ENCODE measurements at regions not wholly inside any gene's neighbourhood (a gene's known extent, or its start where the extent isn't known, plus 50 kb on each side); places are given as distances from the start of the nearest gene placed in this dataset.
"Not testable (repeated sequence)": the region's sequence is repeated elsewhere in the genome, so short reads cannot be mapped to it uniquely, and the experiment has no call there.

DNA sequence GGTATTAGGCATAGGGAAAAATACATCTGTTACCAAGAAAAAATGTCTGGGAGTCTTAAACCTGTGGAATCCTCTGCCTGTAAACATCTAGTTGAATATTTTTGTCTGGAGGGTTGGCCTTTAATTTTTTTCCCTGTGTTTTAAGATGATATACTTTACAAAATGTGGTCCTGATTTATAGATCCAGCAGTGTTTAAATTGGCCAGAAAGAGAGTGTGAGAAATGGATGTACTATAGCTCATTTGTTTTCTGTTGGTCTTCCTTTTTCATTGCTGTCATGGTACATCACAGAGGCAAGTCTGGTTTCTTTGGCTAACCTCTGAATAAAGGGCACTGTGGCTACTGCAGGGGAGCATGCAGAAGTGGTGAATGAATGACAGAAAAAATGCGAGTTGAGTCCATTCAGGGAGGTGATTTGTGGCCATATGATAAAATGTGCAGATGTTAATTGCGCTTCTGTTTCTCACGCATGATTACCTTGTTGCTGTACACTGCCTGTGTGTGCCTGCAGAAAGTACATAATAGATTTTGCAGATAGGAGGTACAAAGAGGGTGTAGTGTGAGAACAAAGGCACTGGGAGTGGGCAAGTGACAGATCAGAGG is 150.0 kb downstream of the NFKBIZ start:
- no peak for DNase-seq

DNA sequence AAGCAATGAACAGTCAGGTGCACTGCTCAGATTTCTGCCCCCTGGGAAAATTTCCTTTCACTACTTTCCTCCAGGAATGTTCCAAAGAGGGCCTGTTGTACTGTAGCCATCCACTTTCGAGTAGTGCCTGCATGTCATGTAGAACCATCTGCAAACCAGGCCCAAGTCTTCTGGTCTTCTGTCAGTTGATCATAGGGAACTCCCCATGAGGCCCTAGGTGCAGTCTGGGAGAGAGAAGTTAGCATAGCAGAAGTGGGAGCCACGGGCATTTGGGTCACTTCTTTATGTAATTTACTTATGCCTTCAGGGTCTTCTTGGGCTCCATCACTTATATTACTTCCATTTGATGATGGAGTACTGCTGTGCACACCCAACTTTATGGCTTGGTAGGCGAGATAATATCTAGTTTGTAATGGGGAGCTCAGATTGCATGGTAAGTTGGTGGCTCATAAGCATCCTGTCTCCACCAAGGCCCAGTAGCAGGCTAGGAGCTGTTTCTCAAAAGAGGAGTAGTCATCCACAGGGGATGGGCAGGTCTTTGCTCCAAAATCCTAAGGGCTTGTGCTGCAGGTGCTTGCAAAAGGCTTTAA is 151.4 kb downstream of the NFKBIZ start:
- DNase-seq, result no peak

DNA sequence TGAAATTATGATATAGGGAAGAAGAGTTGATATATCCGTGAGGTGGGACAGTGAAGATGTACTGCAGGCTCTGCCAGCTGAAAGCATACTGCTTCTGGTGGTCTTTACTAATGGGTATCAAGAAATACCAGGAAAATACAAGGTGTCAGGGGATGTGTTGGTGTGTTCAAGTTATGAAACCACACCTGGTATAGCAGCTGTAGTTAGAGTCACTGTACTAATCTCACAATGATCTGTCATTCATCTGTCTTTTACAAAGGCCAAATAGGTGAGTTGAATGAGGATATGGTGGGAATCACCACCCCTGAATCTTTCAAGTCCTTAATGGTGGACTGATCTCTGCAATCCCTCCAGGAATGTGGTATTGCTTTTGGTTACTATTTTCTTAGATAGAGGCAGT is 152.7 kb downstream of the NFKBIZ start:
- DNase-seq, result no peak

DNA sequence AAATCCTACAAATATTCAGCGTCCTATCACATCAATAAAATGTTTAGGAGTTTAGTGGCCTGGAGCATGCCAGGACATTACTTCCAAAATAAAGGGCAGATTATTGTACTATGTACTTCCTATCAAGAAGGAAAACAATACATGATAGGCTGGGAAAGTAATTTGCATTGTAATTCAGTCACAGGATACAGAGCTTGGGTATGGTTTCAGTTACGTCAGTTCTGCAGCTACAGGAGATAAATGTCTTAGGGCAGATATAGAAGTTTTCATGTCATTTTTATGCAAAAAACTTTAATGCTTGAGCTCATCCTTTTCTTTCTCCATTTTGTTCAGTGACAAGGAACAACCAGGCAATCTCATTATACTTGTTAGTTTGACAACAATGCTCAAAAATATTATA is 155.2 kb downstream of the NFKBIZ start:
- DNase-seq, result no peak

DNA sequence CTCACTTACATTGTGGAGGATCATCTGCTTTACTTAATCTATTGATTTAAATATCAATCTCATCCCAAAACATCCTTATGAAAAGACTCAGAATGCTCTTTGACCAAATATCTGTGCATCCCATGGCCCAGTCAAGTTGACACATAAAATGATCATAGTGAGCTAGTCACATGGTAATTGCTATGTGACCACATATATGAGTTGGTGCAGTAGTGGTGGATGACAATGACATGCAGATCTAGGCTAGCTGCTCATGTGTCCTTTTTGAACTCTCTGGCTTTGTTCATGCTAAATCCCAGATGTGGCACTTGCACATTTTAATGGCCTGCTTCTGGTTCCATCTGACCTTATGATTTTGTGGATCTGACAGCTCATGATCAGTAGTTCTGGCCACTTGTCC is 156.2 kb downstream of the NFKBIZ start:
- DNase-seq, result no peak

DNA sequence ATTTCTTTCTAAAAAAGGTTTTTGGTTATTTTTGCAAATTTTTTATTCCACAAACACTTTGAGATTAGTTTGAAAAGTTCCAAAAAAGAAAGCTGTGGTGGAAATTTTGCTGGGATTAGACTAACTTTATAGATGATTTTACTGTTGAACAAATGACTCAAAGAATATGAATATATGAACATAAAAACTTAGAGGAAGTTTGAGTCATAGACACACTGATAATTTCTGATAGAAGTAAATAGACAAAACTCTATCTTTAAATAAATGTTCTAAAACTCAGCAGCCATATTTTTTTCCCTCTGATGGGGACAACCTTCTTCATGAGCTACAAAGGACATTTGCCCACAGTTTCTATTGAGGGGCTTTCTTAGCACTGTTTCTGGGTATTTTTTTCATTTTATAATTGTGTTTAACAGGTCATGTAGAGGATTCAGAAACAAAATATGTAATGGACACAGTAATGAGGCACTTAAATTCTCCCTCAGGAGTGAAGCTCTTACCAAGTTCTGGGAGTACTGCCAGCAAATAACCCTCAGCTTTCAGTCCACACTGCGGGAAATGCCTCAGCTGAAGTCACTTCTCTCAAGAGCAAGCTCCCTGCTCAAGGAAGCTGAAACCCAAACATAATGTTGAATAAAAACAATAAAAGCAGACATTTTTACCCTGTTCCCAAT is 157.6 kb downstream of the NFKBIZ start:
- DNase-seq, result no peak

DNA sequence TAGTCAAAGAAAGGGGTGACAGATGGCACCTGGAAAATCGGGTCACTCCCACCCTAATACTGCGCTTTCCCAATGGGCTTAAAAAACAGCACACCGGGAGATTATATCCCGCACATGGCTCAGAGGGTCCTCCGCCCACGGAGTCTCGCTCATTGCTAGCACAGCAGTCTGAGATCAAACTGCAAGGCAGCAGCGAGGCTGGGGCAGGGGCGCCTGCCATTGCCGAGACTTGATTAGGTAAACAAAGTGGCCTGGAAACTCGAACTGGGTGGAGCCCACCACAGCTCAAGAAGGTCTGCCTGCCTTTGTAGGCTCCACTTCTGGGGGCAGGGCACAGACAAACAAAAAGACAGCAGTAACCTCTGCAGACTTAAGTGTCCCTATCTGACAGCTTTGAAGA is 159.1 kb downstream of the NFKBIZ start:
- not testable (repeated sequence) for DNase-seq

DNA sequence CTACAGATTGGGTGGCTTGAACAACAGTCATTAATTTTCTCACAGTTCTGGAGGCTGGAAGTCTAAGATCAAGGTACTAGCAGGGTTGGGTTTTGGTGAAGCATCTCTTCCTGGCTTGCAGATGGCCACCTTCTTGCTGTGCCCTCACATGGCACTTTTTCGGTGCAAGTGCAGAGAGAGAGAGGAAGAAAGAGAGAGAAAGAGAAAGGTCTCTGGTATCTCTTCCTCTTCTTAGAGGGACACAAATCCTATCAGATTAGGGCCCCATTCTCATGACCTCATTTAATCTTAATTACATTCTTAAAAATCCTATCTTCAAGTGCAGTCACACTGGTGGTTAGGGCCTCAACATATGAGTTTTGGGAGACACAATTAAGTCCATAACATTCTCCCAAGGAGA is 167.1 kb downstream of the NFKBIZ start:
- no peak for DNase-seq

DNA sequence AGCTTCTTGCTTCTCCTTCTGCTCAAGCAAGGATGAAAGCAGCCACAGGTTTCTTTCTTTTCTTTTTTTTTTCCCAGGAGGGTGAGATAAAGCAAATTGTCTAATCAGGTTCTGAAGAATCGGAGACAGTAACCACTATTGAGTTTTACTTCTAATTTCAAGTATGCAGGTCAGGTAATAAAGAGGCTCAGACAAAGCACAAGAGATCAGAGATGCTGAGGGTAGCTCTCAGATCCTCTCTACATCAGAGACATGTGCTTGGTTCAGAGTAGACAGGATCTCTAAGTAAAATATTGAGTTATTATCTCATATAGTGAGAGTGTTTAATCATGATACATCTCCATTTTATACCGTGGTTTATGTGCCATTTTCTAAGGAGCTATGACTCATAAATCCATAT is 168.5 kb downstream of the NFKBIZ start:
- DNase-seq, result no peak

DNA sequence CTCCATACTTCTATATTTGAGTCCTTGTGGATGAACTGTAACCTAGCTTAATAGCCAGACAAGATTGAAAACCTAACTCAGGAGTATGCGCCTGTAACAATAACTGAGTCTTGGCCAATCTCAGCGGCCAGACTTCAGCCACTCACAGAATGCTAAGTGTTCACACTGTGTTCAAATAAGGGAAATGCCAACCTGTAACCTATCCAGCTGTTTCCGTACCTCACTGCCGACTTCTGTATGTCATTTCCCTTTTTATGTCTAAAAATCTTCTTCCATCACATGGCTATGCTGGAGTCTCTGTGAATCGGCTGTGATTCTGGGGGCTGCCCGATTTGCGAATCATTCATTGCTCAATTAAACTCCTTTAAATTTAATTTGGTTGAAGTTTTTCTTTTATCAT is 169.2 kb downstream of the NFKBIZ start:
- no peak for DNase-seq

DNA sequence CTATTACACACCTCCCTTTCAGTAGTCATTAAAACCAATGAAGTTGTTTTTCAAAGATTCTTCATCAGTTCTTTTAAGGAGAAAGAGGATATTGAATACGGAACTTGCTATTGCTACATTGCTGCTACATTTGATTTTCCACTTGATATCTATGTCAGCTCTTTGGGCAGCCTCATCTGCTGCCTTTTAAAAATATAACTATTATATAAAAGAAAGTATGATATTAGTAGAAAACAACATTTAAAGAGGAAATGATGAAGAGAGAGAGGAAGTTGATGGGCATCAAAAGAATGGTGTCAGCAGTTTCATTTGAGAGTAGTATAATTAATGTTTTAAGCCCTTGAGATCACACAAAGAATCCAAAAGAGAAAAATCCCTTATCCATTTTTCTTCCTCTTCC is 171.4 kb downstream of the NFKBIZ start:
- no peak for DNase-seq

DNA sequence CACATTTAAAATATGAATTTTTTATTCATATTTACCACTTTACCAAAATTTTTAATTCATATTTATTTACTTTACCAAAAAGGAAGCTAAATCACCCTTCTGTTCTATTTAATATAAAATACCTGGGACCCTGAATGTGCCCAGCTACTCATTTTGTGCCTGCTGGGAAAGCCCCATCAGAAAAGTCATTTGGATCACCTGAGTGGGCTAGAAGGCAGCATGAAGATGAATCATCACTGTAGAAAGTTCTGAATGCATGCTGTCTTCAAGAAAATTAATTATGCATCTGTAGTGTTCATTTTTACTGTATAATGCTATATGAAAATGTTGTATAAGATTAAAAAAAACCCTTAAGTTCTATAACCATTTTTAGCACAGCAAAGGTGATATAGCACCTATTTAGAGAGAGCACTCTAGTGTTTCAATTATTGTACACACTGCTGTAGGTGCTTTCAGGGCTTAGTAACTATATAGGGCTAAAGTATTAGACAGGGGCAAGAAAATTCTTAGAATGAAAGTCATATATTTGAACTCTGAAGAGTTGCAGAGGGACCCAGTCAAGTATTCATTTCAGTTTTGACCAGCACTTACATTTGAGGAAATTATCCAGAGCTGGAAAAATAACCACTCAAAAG is 175.1 kb downstream of the NFKBIZ start:
- DNase-seq, result no peak

DNA sequence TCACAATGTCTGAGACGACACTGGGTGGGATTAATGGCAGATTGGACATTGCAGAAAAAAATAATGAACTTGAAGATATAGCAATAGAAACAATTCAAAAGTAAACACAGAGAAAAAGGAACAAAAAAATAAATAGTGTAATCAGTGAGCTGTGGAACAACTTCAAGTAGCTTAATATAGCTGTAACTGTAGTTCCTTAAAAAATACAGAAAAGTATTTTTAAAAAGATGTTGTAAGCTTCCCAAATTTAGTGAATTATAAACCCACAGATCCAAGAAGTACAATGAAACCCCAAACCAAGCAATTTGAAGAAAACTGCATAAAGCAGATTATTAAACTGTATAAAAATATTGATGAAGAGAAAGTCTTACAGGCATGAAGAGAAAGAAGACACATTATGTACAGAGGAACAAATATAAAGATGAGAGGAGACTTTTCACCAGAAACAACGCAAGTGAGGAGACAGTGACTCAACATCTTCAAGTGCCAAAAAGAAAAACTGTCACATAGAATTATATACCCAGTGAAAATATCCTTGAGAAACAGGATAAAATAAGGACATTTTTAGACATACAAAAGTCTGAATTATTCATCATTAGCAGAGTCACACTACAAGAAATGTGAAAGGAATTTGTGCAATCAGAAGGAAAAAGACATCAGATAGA is 176.4 kb downstream of the NFKBIZ start:
- DNase-seq, result no peak

DNA sequence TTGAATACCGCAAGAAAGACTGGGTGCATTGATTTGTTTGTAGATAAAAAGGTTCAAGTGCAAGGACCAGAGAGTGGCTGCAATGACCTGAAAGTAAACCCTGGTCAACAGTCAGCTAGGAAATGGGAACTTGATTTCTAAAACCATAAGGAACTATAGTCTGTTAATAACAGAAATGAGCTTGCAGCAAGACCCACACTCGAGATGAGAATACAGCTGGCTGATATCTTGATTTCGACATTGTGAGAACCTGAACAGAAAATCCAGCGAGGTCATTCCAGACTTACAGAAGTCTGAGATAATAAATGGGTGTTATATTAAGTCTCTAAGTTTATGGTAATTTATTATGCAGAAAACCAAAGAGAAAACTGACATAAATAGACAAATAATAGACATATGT is 177.3 kb downstream of the NFKBIZ start:
- DNase-seq, result no peak

DNA sequence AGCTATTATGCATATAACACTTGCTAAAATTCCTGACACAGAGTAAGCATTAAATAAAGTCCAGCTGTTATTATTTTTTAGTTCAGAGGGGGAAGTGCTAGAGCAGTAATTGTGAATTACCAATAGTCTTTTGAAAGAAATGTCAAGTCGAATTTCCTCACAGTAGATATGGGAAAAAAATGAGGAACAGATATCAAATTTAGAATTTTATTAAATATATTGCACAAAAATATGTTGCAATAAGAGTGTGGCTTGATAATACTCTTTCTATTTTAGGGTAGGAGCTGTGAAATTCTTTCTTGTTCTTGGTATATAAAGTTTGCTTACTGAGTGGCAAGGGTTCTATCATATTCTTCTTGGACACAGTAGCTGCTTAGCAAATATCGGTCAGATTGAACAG is 181.3 kb downstream of the NFKBIZ start:
- DNase-seq, result no peak

DNA sequence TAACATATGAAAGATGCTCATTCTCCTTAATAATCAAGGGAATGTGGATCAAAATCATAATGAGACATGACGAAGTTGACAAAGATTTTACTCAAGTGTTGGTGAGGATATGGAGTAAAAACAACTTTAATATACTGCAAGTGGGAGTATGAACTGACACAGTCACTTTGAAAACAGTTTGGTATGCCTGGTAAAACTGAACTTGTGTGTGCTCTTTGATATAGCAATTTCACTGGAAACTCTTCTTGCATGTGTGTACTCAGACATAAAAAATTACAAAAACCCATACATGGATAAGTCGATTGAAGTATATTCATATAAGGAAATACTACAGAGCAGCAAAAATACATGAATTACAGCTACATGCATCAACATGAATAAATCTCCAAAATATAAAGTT is 182.5 kb downstream of the NFKBIZ start:
- no peak for DNase-seq

DNA sequence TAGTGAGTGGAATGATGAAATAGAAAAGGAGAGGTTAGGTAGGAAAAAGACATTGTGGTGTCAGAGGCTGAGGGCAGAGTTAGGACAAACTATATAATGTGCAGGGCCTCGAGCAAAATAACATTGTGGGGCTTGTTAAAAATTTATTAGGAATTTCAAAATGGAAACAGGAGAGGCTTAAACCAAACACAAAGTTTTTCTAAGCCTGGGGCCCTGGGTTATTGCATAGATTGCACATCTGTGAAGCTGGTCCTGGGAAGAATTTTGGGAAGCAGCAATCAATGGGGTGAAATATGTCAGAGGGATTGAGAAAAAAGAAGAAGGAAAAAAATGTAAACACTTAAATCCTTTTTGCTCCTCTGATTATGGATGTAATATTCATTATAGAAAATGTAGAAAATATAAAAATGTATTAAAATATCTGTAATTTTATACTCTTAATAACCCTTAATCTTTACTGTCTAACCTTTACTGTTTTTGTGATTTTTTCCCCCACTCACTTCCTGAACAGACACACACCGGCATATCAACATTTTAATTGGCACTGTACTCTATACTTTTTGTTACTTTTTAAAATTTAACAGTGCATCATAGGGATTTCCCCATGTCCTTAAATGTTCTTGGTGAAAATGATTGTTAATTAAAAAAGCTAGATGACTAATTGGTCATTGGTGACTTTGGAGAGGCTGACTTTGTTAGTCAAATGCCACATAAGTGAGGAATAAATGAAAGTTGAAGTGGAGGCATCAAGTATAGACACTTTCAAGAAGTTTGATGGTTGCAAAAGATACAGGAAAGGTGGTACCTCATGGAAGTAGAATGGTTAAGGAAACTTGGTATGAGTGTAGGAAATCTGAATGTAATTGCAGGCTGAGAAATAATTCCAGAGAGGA is 183.4 kb downstream of the NFKBIZ start:
- DNase-seq, result no peak

DNA sequence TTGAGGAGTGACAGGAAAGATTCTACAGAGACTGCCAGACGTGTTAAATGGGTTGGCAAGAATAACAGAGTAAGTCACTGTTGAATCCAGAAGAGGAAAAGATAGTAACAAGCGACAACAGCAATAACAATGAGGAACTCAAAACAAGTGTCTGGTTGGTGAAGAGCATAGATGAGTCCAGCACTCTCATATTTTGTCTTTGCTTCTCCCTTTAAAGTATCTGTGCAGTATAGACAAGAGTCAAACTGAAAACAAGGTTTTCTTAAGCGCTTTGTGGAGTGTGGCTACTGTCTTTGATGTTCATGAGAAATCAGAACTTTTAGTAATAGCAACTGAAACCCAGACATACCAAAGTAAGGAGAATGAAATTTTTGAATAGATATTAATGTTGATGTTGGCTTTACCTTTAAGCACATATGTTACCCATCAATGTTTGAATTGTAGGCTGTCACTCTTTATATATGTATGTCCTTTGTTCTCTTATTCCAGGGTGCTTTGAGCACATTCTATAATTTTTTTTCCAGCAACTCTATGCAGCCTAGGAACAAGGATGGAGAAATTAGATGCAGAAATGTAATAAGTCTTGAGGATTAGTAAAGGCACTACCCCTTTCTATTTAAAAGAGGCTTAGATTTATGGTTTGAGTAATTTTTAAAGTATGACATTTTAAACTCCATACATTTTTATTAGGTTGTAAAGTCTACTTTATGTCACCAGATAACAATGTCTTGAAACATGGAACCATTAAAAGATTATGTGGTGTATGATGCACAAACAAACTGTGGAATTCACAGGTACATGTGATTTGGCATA is 185.5 kb downstream of the NFKBIZ start:
- DNase-seq, result no peak

DNA sequence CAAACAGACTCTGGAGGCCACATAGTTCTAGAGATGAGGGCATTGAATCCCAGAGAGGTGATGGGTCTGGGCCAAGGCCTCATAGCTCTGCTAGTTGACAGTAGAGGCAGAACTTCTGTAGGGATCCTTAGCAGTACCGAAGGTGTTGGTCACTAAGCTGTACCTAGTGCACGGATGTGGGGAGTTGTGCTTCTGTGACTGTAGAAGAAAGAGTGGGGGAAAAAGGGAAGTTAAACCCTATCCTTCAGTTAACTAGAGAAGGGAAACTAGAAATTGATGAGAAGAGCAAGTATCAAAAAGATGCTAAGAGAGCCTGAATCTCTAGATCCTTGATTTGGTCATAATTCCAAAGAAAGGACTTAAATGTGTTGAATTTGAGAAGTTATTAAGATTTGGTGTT is 186.7 kb downstream of the NFKBIZ start:
- DNase-seq, result no peak

DNA sequence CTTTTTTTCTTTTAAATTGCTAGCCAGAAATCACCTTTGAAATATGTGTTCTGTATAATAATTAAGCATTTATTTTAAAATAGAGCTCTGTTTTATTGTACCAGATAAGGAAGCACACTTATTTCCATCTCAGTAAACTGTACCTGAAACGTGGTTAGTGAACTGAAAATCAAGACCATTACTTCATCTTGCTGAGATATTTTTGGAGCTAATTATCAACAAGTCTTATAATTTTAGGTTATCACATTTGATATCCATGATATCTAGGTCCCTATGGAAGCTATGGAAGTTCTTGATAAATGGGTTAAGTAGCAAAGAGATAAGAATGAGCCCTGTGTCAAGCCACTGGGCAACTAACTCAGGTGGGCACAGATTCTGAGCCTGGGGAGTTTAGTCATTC is 187.2 kb downstream of the NFKBIZ start:
- DNase-seq, result no peak

DNA sequence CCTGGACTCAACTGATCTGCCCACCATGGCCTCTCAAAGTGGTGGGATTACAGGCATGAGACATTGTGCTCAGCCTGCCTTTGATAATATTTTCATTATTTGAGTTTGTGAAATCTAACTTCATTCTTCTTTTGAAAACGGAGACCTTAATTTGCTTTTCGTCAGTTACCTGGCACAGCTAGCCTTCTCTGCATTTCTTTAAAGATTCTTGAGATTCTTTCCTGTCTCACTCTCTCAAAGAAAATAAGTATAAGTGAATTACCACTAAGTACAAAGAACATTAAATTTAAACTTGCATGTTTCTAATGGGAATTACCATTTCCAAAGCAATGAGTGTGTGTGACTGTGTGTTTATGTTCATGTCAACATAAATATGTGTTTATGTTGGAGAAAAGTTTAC is 187.9 kb downstream of the NFKBIZ start:
- no peak for DNase-seq

DNA sequence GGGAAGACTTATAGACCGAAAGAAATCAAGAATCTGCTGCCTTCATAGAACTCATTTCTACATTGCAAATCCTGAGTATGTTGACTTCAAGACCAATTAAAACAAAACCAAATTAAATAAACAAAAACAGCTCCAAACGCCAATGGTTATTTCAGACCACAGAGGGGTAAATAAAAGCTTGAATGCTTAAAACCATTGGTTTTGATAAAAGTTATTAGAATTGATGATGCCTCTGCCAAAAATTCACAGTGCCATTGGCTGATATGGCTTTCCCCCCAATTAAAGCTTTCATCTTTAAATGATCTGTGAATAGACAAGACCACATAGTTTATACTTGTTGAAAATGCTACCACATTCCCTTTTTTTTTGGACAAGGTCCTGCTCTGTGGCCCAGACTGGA is 188.5 kb downstream of the NFKBIZ start:
- DNase-seq, result no peak
